Tibial artery (tissue), 4 donors: ENCODE measurements at regions not wholly inside any gene's neighbourhood (a gene's known extent, or its start where the extent isn't known, plus 50 kb on each side); places are given as distances from the start of the nearest gene placed in this dataset.

Experiments used
- DNase-seq, 2 donors: peaks; one replicate each; pipeline ENCODE4 v3.0.0-alpha.2; 2019
- H3K27ac ChIP-seq, 2 donors: fragments of 200-600 bp; sonication (generic) in 1 of 2; 1 replicate in 1 of 2; 2 replicates in 1 of 2; pipeline ENCODE4 v1.5.1; 2018 to 2019; ENCODE audit warnings: mild to moderate bottlenecking in 1 of 2
- H3K27me3 ChIP-seq, 2 donors: fragments of 200-600 bp; sonication (generic) in 1 of 2; one replicate each; pipeline versions ENCODE4 v1.5.1 to v1.6.0; 2016 to 2019
- H3K36me3 ChIP-seq, 3 donors: fragments of 200-600 bp; sonication (generic) in 2 of 3; one replicate each; pipeline ENCODE4 v1.5.1; 2016 to 2019; ENCODE audit warnings: mild to moderate bottlenecking in 2 of 3
- H3K4me1 ChIP-seq, 4 donors: fragments of 200-600 bp; sonication (generic) in 2 of 4; 1 replicate in 3 of 4; 2 replicates in 1 of 4; pipeline ENCODE4 v1.5.1; 2016 to 2019
- H3K4me3 ChIP-seq, 2 donors: fragments of 200-600 bp; sonication (generic) in 1 of 2; 1 replicate in 1 of 2; 2 replicates in 1 of 2; pipeline ENCODE4 v1.5.1; 2018 to 2019; ENCODE audit warnings: mild to moderate bottlenecking in 2 of 2
- H3K9me3 ChIP-seq, 3 donors: fragments of 200-600 bp; sonication (generic) in 1 of 3; one replicate each; pipeline ENCODE4 v1.5.1; 2016 to 2019
- intact Hi-C: fragments of 100-400 bp; cut with DNase I; formaldehyde crosslinking; loops from one replicate; pipeline ENCODE4 v1.15.0; 2023; ENCODE audit warnings: low total_unique reads
- TF ChIP-seq, protein P1 (sequence below), 2 experiments: fragments of 200-600 bp in 1 of 2; fragments of 450-650 bp in 1 of 2; IDR thresholded peaks; one replicate each; pipeline ENCODE4 v1.5.1; 2017 to 2019; ENCODE audit warnings: antibody characterized with exemption in 2 of 2, mild to moderate bottlenecking in 1 of 2, moderate library complexity in 1 of 2

DNA sequence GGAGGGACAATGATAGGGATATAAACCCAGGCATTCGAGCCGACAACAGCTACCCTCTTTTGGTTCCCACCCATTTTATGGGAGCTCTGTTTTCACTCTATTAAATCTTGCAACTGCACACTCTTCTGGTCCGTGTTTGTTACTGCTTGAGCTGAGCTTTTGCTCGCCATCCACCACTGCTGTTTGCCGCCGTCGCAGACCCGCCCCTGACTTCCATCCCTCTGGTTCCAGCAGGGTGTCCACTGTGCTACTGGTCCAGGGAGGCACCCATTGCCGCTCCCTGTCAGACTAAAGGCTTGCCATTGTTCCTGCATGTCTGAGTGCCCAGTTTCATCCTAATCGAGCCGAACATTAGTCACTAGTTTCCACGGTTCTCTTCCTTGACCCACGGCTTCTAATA, 1170.5 kb upstream of the PABPC4L start:
- intact Hi-C loops: no loop called here
- H3K27me3 ChIP-seq: no peaks in the 10 kb centered on the region
- no peak for DNase-seq
- no peak overlapping the region for H3K4me3 ChIP-seq
- H3K9me3 ChIP-seq: no peaks in the 10 kb centered on the region
- H3K27ac ChIP-seq: no peak overlapping the region
- TF ChIP-seq, protein P1, sequence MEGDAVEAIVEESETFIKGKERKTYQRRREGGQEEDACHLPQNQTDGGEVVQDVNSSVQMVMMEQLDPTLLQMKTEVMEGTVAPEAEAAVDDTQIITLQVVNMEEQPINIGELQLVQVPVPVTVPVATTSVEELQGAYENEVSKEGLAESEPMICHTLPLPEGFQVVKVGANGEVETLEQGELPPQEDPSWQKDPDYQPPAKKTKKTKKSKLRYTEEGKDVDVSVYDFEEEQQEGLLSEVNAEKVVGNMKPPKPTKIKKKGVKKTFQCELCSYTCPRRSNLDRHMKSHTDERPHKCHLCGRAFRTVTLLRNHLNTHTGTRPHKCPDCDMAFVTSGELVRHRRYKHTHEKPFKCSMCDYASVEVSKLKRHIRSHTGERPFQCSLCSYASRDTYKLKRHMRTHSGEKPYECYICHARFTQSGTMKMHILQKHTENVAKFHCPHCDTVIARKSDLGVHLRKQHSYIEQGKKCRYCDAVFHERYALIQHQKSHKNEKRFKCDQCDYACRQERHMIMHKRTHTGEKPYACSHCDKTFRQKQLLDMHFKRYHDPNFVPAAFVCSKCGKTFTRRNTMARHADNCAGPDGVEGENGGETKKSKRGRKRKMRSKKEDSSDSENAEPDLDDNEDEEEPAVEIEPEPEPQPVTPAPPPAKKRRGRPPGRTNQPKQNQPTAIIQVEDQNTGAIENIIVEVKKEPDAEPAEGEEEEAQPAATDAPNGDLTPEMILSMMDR (IDR thresholded peaks at IDR 0.05): no peak
- H3K36me3 ChIP-seq: no peaks in the 10 kb centered on the region
- H3K4me1 ChIP-seq: no peaks in the 10 kb centered on the region

DNA sequence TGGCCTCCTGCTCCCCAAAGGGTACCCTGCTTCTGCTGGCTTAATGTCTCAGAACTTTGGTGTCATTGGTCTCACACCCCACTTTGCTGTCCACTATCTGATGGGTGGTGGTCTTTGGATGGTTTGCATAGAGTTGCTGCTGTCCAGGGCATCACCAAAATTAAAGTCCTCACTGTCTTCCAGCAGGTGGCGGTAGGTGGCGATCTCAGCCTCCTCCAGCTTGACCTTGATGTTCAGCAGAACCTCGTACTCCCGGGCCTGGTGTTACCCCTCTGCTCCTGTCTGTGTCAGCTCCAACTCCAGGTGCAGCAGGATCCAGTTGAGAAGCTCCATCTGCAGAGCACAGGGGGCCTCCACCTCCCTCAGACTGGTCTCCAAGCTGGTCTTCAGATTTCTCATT, 1169.5 kb upstream of the PABPC4L start:
- no peaks in the 10 kb centered on the region for H3K27me3 ChIP-seq
- no peaks in the 10 kb centered on the region for H3K4me1 ChIP-seq
- DNase-seq: no peak
- no peaks in the 10 kb centered on the region for H3K9me3 ChIP-seq
- TF ChIP-seq, protein P1 (IDR thresholded peaks at IDR 0.05): no peak
- H3K4me3 ChIP-seq: no peak overlapping the region
- no peaks in the 10 kb centered on the region for H3K36me3 ChIP-seq
- intact Hi-C loops: no loop called here
- H3K27ac ChIP-seq: no peak overlapping the region

DNA sequence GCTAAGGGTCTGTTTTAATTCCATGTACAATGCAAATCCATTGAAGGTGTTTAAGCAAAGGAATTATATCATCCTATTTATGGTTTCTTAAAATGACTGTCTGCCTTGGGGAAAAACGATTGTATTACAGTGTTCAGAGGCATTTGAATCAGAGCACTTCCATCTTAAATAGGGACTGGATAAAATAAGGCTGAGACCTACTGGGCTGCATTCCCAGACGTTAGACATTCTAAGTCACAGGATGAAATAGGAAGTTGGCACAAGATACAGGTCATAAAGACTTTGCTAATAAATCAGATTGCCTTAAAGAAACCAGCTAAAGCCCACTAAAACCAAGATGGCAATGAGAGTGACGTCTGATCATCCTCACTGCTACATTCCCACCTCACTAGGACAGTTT, 1167.2 kb upstream of the PABPC4L start:
- H3K9me3 ChIP-seq: no peaks in the 10 kb centered on the region
- TF ChIP-seq, protein P1 (IDR thresholded peaks at IDR 0.05): no peak
- no peak overlapping the region for H3K27ac ChIP-seq
- no peak overlapping the region for H3K4me3 ChIP-seq
- intact Hi-C loops: no loop called here
- H3K4me1 ChIP-seq: no peaks in the 10 kb centered on the region
- H3K27me3 ChIP-seq: no peaks in the 10 kb centered on the region
- H3K36me3 ChIP-seq: no peaks in the 10 kb centered on the region
- no peak for DNase-seq

DNA sequence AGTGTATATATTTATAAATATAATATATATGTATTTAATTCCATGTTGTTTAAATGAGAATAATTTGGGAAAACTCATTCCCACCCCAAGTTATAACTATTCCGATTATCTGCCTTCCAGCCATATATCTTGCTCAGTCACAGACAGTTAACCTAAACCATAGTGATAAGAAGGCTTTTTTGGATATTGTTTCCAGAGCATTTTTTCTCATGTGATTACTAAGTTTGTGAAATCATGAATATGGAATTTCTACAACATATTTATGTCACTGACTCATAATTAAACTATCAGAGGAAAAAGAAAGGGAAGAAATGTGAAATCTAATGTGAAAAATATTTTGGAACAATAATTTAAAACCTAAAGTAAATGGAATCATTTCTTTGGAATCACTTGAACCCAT, 1163.5 kb upstream of the PABPC4L start:
- Histone ChIP-seq H3K9me3 (no peaks in the 10 kb centered on the region), H3K4me3 (no peak overlapping the region), H3K27me3 (no peaks in the 10 kb centered on the region), H3K27ac (no peak overlapping the region), H3K4me1 (no peaks in the 10 kb centered on the region), H3K36me3 (no peaks in the 10 kb centered on the region)
- TF ChIP-seq, protein P1 (IDR thresholded peaks at IDR 0.05): no peak
- no peak for DNase-seq
- intact Hi-C loops: no loop called here

DNA sequence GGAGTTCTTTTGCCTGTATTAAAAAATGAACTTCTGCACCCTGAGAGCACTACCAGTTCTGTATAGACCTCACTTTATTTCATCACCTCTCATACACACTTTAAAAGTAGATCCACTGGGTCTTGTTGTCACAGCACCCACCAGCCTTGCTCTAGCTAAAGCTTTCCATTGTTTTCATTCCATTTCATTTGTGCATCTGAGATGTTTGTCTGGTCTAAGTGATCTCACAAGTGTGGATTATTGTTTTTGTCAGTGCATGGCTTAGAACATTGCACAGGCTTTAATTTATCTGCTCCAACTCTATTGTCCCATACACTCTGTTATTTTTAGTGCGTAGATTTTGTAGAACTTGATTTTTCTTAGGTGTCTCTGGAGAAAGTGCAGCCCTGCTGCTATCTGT, 1157.5 kb upstream of the PABPC4L start:
- H3K4me1 ChIP-seq: no peaks in the 10 kb centered on the region
- intact Hi-C loops: no loop called here
- H3K36me3 ChIP-seq: no peaks in the 10 kb centered on the region
- no peaks in the 10 kb centered on the region for H3K27me3 ChIP-seq
- no peak for DNase-seq
- TF ChIP-seq, protein P1 (IDR thresholded peaks at IDR 0.05): no peak
- H3K4me3 ChIP-seq: no peak overlapping the region
- no peak overlapping the region for H3K27ac ChIP-seq
- no peaks in the 10 kb centered on the region for H3K9me3 ChIP-seq

DNA sequence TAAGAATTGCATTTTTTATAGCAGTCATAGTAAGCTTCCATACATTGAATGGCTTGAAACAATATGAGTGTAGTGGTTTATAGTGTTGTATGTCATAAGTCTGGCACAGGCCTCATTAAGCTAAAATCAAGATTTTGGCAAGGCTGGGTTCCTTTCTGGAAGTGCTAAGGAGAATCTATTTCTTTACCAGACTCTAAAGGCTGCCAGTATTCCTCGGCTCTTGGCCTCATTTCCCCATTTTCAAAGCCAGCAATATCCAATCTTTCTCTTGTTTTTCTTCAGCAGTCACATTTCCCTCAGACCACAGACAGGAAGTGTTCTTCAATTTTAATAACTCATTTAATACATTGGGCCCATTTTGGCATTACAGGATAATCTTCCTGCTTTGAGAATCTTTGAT, 1155.5 kb upstream of the PABPC4L start:
- Histone ChIP-seq H3K4me1 (no peaks in the 10 kb centered on the region), H3K36me3 (no peaks in the 10 kb centered on the region), H3K27me3 (no peaks in the 10 kb centered on the region), H3K27ac (no peak overlapping the region), H3K9me3 (no peaks in the 10 kb centered on the region), H3K4me3 (no peak overlapping the region)
- DNase-seq: no peak
- intact Hi-C loops: no loop called here
- TF ChIP-seq, protein P1 (IDR thresholded peaks at IDR 0.05): no peak
